ENCODE measurements at regions not wholly inside any gene's neighbourhood (a gene's known extent, or its start where the extent isn't known, plus 50 kb on each side); places are given as distances from the start of the nearest gene placed in this dataset.

DNA sequence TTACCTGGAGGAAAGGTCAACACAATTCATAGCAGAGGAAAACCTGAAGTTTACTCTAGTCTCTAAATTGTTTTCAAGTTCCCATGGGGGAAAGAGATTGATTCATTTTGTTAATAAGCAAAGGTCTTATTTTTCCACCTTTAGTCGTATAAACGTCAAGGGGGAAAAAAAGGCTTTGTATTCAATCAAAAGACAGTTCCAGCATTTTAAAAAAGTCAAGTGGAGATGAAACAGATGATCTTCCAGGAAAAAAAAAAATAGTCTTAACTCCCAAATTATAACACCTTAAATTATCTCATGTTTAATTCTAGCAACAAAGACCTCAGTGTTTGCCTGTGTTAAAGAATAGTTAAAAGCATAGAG, 140.5 kb downstream of the TOMM20 start:
- FAIRE-seq: no peak

DNA sequence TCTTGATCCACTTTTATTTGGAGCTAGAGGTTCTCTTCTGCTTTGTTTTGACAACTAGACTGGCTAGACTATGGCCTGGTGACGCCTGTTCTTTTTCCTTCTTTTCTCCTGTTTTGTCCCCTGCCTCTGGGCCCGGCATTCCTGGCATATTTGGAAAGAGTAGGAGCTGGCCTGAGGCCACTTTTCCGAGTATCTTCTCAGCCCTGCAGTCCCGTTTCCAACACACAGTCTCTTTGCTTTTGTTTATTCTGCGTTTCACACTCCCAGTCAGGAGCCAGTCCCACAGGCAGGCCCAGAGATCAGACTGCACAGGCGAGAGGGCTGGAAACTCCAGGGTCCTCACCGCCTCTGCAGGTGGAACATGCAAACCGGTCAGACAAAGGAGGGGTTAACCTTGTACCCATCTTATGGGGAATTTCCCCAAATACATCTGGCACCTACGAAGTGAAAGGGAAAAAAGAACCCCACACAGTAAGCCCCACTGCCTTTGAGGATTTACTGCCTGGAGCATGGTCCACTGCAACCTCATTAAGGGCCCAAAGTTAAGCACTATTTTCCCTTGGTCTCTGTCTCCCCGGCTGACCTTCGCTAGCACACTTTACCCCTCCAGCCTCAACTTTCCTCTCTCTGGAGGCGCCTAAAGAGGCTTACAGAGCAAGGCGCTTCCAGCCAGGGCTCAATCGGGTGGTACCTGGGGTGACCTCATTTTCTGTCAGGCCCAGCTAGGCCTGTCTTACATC, 141.1 kb downstream of the TOMM20 start:
- no peak for FAIRE-seq

DNA sequence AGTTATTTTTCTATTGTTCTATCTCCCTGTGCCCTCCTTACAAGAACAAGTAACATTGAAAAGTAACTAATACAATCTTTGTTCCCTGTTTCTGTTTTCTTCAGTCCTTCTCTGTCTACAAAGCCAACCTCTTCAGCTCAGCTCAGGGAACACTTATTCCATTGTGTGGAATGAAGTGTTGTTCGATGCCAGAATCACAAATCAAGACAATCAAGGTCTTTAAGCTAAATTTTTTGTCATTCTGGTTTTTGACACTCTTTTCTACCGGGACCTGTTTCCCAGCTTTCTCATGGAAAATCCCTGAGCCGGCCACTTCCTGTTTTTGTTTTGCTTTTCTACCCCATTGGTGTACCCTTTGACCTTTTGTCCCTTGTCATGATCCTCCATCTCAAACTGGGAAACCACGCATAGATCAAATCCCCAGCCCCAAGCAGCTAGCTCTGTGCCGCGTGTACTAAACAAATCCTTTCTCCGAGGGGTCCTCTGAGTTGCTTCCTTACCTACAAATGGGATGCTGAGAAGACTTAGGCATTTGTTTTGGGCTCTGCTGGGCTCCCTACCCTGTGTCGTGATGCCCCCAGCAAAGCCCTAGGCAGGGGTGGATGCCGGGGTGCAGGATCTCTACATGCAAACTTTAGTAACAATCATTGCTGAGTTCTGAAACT, 141.8 kb downstream of the TOMM20 start:
- FAIRE-seq: peak; percentile 43

DNA sequence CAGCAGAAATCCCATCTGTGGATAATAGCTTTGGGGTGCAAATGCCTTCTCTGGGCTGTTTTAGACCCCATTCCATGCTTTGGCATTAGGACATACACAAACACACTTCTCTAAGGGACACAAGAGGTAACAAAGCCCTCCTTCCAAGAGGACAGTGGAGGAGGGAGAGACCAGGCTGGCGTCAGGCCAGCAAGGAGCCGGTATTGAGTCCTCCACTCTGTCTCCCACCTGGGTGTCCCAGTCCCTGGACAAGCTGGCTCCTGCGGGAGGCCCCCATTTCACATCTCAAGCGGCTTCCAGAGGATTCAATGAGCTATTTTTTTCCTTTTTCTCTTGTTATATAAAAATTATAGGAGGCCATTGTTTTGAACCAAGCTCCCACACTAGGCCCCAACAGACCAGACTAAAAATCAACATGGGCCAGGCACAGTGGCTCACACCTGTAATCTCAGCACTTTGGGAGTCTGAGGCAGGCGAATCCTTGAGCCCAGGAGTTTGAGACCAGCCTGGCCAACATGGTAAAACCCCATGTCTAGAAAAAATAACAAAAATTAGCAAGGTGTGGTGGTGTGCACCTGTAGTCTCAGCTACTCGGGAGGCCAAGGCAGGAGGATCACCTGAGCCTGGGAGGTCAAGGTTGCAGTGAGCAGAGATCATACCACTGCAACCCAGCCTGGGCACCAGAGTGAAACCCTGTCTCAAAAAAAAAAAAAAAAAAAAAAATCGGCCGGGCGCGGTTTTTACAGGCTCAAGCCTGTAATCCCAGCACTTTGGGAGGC, 142.9 kb downstream of the TOMM20 start:
- FAIRE-seq: no peak

DNA sequence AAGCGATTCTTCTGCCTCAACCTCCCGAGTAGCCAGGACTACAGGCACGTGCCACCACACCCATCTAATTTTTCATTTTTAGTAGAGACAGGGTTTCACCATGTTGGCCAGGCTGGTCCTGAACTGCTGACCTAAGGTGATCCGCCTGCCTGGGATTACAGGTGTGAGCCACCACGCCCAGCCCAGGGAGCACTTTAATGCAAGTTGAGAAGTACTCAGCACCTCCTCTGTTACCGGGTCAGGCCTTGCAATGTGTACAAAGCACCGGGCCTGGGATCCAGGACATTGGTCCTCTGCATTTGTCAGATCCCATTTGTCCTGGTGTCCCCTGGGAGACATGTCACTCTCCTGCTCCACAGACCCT, 143.6 kb downstream of the TOMM20 start:
- FAIRE-seq: no peak

DNA sequence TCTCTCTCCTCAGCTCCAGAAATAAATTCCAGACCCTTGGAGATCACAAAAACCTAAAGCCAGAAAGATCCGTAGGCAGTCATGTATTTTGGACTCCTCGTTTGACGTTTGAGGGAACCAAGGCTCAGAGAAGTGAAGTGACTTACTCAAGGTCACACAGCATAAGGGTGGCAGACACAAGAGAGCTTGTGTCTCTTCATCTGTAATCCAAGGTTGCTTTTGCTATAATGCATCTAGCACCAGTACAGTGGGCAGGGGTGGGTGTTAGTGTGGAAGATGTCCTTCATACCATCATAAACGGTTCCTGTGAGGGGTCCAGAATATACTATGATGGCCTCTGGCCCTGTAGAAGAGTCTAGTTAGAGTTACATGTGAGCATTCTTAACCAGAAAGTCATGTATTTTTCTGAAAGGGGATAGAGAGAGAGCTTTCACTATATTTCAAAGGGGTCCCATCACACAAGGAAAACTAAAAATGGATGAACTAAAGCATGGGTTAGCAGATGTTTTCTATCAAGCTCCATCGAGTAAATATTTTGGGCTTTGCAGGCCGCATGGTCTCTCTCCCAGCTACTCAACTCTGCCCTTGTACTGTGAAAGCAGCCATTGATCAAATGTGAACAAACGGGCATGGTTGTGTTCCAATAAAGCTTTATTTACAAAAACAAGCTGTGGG, 144.9 kb downstream of the TOMM20 start:
- no peak for FAIRE-seq

DNA sequence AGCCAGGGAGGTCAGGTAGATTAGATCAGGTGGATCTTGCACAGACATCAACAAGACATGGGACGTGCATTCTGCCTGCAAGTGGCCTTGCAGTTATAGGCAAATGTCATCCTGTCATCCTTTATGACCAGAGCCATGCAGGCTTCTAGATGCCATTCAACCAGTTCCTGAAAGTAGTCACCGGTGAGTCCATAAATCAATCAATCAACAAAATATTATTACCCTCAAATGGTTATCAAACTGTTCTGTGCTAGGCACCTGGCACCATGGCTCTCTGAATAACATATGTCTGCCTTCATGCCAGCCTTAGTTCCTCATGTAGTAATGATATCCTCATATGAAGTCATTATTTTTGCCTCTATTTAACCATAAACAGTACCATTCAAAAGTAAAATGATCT, 146.9 kb downstream of the TOMM20 start:
- FAIRE-seq: no peak

DNA sequence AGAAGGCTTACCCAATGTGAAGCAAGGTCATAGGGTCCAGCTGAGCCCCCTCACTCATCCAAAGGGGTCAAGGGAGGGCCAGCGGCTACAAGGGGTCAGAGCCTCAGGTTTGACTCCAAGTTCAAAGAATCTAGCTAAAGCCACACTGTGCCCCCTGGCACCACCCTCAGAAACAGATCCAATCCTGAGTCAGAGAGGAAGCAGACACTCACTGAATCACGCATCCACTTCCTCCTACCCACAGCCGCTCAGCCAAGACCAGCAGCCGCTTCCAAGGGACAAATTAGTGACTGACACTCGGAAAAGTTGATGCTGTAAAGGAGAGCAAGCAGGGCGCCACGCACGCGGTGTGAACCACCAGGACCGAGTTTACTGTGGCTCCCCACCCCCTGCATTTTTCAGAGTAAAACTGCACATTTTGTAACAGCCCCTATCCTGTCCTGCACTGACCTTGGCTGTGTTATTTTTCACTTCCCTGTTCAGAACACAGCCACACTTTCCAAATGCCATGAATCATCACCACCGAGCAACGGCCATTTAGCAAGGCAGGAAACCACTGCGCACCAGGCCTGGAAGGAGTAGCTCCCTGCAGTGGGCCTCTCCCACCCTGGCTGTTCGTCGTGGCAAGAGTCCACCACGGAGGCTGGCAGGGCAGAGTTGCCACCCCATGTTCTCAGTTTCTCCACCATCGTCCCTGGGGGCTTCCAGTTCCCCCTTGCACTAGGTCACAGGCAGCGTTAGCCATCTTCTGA, 147.8 kb downstream of the TOMM20 start:
- FAIRE-seq: no peak

DNA sequence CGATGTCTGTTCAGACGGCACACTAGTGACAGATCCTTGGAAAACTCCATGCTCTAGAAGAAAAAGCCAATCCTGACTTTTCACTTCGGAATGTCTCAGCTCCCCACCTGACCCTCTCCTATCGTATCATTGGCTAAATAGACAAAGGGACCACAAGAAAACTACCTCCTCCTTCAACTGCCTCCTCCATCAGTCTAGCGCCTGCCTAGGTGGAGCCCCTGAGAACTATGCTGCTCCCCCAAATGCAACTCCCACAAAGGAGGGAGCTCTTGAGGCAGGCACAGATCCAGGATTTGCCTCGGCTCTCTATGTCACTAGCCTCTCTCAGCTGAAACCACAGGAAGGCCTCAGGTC, 148.4 kb downstream of the TOMM20 start:
- FAIRE-seq: no peak

DNA sequence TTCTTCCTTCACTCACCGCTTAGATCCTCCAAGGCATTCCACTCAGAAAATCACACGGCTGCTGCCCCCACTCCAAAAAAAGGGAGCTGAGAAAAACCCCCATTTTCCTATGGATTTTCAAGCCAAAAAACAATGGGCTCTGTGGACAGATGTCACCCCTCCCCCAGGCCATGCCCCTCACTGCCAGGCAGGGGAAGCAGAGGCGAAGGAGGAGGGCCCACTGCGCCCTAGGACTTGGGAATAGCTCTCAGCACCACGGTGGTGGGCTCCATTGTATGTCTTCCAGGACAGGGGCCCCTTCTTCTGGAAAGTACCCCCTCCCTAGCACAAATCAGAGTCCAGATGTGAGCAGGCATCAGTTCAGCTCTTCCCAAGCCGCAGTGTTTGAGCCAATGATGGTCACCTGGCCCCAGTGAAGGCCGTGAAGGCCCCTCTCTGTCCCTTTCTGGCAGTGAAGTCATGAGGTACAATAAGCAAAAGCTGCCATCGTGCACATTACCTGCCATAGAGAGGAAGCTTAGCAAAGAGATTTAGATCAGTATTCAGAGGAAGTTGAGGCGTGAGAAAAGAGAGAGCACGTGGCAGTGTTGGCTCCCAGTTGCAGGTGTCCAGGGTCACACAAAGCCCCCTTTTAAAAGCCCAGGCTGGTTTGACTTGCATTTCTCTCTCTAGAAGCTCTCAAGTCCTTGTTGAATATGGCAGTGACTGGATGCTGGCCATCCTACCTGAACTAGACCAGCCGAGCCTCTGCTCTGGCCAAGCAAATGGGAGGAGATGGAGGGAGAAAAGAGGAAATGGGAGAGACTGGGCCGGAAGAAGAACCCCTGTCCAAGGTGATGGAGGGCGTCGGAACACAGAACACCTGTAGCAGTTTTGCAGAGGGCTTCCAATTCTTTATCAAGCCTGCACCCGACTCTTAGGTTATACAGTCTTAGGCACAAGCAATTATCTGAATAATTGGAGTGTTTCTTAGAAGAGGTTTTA, 149.0 kb downstream of the TOMM20 start:
- no peak for FAIRE-seq

DNA sequence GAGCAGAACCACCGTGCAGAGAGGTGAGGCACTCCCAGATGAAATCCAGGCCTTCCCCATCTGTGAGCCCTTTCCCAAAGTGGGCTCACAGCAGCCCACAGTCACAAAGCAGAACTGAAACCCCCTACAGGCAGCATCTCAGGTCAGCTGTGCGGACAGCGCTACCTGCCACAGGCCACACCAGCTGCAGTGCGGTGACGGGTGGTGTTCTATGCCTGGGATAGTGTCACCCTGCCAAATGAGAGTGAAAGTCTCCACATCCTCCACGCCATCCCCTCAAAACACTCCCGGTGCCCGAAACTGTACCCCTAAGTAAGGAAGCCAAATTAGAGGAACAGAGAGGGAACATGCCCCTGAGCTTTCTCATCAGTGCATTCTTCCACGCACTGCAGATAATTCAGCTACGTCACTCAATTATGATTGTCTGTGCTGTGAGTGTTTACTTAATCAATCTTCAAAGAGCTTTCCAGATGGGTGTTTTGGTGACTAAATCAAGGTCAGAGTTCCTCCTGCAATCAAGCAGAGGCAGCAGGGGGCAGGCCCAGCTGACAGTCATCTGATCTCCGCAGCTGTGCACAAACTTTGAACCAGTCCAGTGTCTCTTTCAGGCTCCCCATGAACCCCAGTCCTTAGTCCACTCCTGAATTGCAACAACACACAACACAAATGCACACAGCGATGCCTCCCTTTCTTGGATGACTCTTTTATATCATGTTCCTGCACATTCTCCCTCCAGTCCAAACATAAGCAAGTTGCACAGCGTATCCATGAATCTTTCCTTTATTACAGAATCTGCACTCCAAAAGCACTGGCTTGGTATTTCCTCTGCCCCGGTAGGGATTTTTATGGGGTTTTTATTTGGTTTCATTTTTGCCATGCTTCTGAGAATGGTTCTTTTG, 150.0 kb downstream of the TOMM20 start:
- peak; percentile 56 for FAIRE-seq

DNA sequence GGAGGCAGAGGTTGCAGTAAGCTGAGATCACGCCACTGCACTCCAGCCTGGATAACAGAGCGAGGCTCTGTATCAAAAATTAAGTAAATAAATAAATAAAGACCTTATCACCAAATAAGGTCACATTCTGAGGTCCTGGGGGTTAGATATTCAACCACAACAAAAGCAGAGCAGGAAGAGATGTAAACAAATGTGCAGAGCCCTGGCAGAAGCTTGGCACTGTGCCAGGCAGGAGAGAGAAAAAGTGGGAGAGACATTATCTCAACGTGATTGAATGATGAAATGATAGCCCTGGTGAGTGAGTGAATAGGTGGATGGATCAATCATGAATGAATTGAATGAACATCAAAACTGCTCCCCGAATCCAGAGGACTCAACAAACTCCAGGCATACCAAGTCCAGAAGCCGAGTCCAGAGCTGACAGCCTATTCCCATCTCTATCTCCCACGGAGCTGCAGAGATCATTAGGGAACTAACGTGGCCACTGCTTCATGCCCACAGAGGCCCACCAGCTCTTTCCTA, 150.7 kb downstream of the TOMM20 start:
- FAIRE-seq: peak; percentile 46

DNA sequence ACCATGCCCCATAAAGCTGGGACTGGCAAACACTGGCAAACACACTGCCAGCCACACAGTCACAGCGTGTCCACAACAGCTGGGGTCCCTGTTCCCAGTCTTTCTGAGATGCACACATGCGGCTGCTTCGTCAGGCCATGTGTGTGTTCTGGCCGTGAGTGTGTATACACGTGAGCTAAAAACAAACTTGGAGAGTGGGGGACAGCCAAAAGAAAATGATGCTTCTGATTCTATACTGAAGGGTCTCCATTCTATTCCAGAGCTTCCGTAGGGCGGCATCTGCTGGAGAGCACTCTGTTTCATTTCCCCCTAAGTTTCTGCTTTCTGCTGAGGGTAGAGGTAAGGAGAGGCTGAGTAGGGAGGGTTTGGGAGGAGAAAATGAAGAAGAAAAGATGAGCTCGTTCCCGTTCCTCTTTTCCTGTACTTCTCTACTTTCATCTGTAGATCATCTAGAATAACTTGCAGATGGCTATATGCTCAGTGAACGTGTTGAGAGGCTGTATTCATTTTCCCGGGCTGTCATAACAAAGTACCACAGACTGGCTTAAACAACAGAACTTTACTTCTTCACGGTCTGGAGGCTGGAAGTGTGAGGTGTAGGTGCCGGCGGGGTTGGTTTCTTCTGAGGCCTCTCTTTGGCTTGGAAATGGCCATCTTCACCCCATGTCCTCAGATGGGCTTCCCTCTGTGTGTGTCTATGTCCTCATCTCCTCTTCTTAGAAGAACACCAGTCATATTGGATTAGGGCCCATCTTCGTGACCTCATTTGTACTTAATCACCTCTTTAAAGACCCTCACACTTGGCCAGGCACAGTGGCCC, 151.6 kb downstream of the TOMM20 start:
- no peak for FAIRE-seq

DNA sequence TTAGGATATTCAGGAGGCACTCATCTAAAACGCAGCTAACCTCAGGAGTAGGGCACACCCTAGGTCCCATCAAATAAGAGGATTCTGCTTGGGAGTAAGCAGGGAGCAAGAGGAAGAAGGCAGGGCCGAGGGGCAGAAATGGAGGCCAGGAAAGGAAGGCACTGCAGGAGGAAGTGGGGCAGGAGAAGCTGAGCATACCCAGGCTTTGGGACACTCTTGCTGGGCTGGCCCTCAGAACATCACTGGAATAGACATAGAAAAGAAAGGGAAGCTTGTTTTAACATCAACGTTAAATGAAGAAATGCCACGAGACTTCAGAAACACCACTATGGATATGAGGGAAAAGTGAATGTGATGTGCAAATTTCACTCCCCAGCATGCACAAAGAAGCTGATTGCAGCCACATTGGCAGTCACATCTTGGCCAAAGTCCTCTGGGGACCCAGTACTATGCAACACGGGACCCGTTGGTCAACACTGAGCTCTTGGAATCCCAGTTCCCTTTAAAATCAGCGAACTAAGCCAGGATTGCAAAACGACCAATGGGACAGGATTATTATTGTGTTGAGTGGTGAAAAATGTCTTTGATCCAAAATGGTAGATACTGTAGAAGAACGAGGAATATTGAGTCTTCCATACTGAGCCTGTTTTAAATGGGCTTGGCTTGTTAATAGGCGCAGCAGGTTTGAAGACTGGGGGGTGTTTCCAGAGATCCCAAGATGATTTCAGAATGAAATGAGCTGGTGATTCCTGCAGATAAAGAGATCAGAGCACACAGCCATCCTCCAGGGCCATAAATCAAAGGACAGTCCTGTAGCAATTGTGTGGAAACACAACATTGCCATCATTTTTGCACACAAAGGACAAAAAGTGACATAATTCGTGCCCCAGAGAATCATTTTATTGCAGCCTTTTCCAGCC, 152.4 kb downstream of the TOMM20 start:
- FAIRE-seq: no peak

DNA sequence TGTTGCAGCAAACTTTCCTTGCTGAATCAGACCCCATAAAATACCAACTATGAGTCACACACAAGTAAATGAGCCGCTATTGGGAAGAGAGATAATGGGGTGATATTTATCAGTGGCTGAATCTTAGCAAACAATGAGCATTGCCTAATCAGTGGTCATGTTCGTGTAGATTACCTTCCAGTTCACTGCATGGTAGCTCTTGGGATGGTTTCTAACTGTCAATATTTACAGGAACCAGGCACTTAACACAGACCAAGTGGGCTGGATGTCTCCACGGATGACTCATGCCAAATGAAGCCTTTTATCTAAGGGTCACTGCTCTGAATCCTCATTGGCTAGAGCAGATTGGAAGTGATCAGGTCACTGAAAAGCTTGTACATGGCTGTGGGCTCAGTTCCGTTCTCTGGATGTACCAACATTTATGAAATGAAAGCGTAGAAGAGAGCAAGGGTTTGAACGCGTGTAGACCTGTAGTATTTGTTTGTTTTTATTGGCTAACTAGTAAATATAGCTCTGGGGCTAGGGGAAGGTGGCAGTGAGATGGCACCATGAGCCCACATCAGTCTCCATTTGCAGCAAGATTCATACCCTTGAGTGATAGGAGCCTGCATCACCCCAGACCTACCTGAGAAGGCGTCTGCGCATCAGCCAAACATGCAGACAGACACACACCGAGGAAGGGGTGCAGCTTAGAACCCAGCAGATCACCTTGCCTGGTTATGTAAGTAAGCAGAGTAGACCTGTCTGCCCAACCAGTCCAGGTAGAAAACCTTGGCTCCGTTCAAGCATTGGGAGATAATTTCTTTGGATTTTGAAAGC, 153.3 kb downstream of the TOMM20 start:
- FAIRE-seq: peak; percentile 93

DNA sequence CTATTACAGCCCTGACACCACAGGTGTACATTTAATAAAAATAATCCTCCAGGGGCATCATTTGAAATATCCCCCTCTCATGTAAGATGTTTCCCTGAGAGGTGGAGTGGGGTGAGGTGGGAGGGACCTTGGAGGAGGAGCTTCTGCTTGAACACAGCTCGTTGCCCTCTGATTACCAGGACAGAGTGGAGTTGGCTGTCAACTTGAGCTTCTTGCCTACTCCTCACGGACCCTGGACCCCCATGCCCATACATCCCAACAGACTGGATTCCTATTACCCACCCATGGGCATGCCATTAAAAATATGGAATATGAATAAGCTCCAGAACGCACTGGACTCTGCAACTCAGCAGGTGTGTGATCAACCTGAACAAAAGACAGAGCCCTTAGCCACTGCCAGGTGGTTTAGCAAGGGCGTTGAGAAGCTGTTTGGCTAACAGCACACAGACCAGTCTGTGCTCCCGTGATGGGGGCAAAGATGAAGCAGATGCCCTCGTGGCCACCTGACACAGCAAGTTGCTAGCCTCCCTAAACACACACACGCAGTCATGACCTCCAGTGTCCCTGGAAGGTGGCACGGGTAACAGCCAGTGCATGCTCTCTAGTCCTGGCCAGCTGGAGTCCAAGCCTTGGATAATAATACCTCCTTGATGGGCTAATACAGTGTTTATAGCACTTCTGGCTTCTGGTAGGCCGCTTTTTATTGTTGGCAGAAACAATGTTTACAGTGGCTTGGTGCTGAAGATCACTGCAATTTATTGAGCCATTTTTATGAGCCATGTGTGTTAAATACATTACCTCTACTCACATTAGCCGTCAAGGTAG, 155.0 kb downstream of the TOMM20 start:
- FAIRE-seq: no peak

Data from TTC549 (cell line).